ENCODE measurements at regions not wholly inside any gene's neighbourhood (a gene's known extent, or its start where the extent isn't known, plus 50 kb on each side); places are given as distances from the start of the nearest gene placed in this dataset.

DNA sequence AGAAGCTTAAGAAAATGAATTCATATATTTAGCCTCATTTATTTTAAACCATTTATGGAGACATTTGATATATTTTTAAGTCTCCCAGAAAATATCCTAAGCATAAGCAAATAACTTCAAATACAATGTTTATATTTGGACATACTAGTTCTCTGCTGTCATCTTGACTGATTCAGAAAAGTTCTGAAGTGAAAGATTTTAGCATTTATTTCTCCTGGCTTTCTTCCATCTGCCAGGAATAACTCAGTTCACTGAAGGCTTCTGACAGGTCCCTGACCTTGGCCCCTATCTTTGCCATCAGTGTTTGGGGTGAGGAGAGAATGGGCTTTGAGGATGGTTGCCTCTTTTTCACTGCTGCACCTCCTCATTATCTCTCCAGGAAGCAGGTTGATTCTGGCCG is 115.7 kb downstream of the SLIT2 start:
- TF ChIP-seq, protein P1, sequence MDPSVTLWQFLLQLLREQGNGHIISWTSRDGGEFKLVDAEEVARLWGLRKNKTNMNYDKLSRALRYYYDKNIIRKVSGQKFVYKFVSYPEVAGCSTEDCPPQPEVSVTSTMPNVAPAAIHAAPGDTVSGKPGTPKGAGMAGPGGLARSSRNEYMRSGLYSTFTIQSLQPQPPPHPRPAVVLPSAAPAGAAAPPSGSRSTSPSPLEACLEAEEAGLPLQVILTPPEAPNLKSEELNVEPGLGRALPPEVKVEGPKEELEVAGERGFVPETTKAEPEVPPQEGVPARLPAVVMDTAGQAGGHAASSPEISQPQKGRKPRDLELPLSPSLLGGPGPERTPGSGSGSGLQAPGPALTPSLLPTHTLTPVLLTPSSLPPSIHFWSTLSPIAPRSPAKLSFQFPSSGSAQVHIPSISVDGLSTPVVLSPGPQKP (IDR thresholded peaks at IDR 0.05; ENCODE audit: borderline replicate concordance, low read depth, low read length) = no peak
- no peak for TF ChIP-seq FOS (IDR thresholded peaks at IDR 0.05; ENCODE audit: low read depth, low read length)
- TF ChIP-seq CEBPB (IDR thresholded peaks at IDR 0.05; ENCODE audit: low read depth, low read length) = no peak
- TF ChIP-seq, protein P2, sequence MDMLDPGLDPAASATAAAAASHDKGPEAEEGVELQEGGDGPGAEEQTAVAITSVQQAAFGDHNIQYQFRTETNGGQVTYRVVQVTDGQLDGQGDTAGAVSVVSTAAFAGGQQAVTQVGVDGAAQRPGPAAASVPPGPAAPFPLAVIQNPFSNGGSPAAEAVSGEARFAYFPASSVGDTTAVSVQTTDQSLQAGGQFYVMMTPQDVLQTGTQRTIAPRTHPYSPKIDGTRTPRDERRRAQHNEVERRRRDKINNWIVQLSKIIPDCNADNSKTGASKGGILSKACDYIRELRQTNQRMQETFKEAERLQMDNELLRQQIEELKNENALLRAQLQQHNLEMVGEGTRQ (IDR thresholded peaks at IDR 0.05; ENCODE audit: low read depth, low read length) = no peak
- TF ChIP-seq RCOR1 (IDR thresholded peaks at IDR 0.05; ENCODE audit: insufficient replicate concordance, low read length) = no peak
- no peak for TF ChIP-seq NFE2L2 (IDR thresholded peaks at IDR 0.05; ENCODE audit: low read depth, low read length)
- TF ChIP-seq BHLHE40 (IDR thresholded peaks at IDR 0.05; ENCODE audit: low read depth, low read length) = no peak
- TF ChIP-seq RAD21 (IDR thresholded peaks at IDR 0.05; ENCODE audit: low read length) = no peak
- TF ChIP-seq SMC3 (IDR thresholded peaks at IDR 0.05; ENCODE audit: low read depth, low read length) = no peak
- TF ChIP-seq RFX5 (IDR thresholded peaks at IDR 0.05; ENCODE audit: low read depth, low read length) = no peak
- no peak for TF ChIP-seq CHD1 (IDR thresholded peaks at IDR 0.05; ENCODE audit: low read depth, low read length)
- TF ChIP-seq POLR2A (IDR thresholded peaks at IDR 0.05; ENCODE audit: low read depth, low read length) = no peak
- no peak for TF ChIP-seq MAZ (IDR thresholded peaks at IDR 0.05; ENCODE audit: borderline replicate concordance, low read depth, low read length)
- TF ChIP-seq, protein P3, sequence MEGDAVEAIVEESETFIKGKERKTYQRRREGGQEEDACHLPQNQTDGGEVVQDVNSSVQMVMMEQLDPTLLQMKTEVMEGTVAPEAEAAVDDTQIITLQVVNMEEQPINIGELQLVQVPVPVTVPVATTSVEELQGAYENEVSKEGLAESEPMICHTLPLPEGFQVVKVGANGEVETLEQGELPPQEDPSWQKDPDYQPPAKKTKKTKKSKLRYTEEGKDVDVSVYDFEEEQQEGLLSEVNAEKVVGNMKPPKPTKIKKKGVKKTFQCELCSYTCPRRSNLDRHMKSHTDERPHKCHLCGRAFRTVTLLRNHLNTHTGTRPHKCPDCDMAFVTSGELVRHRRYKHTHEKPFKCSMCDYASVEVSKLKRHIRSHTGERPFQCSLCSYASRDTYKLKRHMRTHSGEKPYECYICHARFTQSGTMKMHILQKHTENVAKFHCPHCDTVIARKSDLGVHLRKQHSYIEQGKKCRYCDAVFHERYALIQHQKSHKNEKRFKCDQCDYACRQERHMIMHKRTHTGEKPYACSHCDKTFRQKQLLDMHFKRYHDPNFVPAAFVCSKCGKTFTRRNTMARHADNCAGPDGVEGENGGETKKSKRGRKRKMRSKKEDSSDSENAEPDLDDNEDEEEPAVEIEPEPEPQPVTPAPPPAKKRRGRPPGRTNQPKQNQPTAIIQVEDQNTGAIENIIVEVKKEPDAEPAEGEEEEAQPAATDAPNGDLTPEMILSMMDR (conservative IDR thresholded peaks at IDR 0.05; ENCODE audit: low read depth, low read length) = no peak
- BruUV-seq (replicated peaks) = no TSS peak
- Histone ChIP-seq H4K20me1 (ENCODE audit: insufficient read depth, low read length) (no peaks in the 10 kb centered on the region), H3K27ac (ENCODE audit: insufficient read depth, low read length) (no peak overlapping the region), H3K9me3 (ENCODE audit: control insufficient read depth, insufficient read depth, low read length) (no peaks in the 10 kb centered on the region), H3K23ac (ENCODE audit: low read depth, low read length) (peak overlapping the region; percentile 28; the same call in 1 of the 2 replicates), H4K8ac (ENCODE audit: low read depth in 2 of 2, low read length in 2 of 2) (no peak overlapping the region), H4K5ac (ENCODE audit: low read depth, low read length) (no peak overlapping the region), H3K27me3 (ENCODE audit: control insufficient read depth, insufficient read depth, low read length) (no peaks in the 10 kb centered on the region), H3K4me1 (ENCODE audit: control insufficient read depth, insufficient read depth, low read length) (peaks cover 8% of the 10 kb centered on the region), H3K9ac (ENCODE audit: low read depth, low read length) (no peak overlapping the region), H2BK20ac (ENCODE audit: low read depth, low read length) (peak overlapping the region; percentile 85), H2AFZ (replicated peaks; ENCODE audit: low read length, poor library complexity) (peak overlapping the region; percentile 48), H3K4me2 (ENCODE audit: low read depth, low read length) (no peak overlapping the region; the same call in 1 of the 2 replicates), H3K14ac (replicated peaks; ENCODE audit: low read depth, low read length) (peak overlapping the region; percentile 52; the same call in 1 of the 2 replicates), H3K56ac (ENCODE audit: extremely low read depth, insufficient read depth, low read length) (no peak overlapping the region), H2AK9ac (replicated peaks; ENCODE audit: low read depth, low read length, poor library complexity) (no peak overlapping the region), H2BK15ac (ENCODE audit: low read depth, low read length) (no peak overlapping the region), H2BK120ac (ENCODE audit: low read depth, low read length) (peak overlapping the region; percentile 70), H3K4me3 (ENCODE audit: insufficient read depth, low read depth, low read length) (no peak overlapping the region), H3K18ac (ENCODE audit: low read depth, low read length) (no peak overlapping the region), H3K79me1 (ENCODE audit: low read depth in 1 of 2, low read length in 2 of 2) (no peaks in the 10 kb centered on the region), H2AK5ac (ENCODE audit: low read depth, low read length) (no peak overlapping the region), H3K9me1 (ENCODE audit: insufficient read depth, low read length) (peaks cover 12% of the 10 kb centered on the region), H2BK5ac (ENCODE audit: low read depth, low read length, poor library complexity, severe bottlenecking) (no peak overlapping the region), H4K91ac (ENCODE audit: insufficient read depth, low read depth, low read length) (no peak overlapping the region), H3K36me3 (ENCODE audit: control insufficient read depth, insufficient read depth, low read length) (no peaks in the 10 kb centered on the region), H3K4ac (ENCODE audit: low read depth, low read length) (peak overlapping the region; percentile 56)
- DNase-seq (no peak), ATAC-seq (ENCODE audit: low read depth) (no peak)
- ChIA-PET CTCF (interaction anchor here (1.3 kb wide), 1 partner anchor 61 kb away, joined by 5 read pairs; no protein-coding TSS in a partner anchor), POLR2A (ENCODE audit: unreplicated experiment) (no interaction called here)
- intact Hi-C loops (cut with micrococcal nuclease) (no loop called here), dilution Hi-C loops (cut with HindIII; ENCODE audit: low sequenced_read_pairs, unreplicated experiment) (no loop called here), in situ Hi-C loops (cut with MboI; ENCODE audit: low sequenced_read_pairs) (no loop called here)
- no CpG with 5 or more reads among the region's 1 CpG for WGBS, 2 experiments (ENCODE audit: extremely low coverage in 2 of 2, insufficient read length in 1 of 2)
